ENCODE measurements at regions not wholly inside any gene's neighbourhood (a gene's known extent, or its start where the extent isn't known, plus 50 kb on each side); places are given as distances from the start of the nearest gene placed in this dataset.
"Not testable (repeated sequence)": the region's sequence is repeated elsewhere in the genome, so short reads cannot be mapped to it uniquely, and the experiment has no call there.

DNA sequence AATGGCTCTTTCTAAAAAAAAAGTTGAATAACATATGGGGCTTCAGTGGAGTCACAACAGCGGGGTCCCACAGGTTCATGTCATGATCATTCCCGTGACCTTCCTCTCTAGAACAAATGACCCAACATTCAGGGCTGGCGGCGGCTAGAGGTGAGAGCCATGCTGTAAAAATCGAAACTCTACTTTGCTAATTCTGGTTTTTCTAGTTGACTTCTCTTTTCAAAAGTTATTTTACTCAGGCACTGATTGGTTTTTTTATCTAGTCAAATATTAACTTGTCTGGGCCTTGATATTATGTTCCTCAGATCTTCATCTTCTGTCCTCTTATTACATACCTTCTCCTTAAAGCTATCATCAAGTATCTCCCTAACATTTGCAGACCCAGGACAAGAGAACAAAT lies 402.9 kb upstream of the SOX5 start:
- no peak overlapping the region for H3K27ac ChIP-seq
- TF ChIP-seq, protein P1, sequence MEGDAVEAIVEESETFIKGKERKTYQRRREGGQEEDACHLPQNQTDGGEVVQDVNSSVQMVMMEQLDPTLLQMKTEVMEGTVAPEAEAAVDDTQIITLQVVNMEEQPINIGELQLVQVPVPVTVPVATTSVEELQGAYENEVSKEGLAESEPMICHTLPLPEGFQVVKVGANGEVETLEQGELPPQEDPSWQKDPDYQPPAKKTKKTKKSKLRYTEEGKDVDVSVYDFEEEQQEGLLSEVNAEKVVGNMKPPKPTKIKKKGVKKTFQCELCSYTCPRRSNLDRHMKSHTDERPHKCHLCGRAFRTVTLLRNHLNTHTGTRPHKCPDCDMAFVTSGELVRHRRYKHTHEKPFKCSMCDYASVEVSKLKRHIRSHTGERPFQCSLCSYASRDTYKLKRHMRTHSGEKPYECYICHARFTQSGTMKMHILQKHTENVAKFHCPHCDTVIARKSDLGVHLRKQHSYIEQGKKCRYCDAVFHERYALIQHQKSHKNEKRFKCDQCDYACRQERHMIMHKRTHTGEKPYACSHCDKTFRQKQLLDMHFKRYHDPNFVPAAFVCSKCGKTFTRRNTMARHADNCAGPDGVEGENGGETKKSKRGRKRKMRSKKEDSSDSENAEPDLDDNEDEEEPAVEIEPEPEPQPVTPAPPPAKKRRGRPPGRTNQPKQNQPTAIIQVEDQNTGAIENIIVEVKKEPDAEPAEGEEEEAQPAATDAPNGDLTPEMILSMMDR (conservative IDR thresholded peaks at IDR 0.05) = no peak

DNA sequence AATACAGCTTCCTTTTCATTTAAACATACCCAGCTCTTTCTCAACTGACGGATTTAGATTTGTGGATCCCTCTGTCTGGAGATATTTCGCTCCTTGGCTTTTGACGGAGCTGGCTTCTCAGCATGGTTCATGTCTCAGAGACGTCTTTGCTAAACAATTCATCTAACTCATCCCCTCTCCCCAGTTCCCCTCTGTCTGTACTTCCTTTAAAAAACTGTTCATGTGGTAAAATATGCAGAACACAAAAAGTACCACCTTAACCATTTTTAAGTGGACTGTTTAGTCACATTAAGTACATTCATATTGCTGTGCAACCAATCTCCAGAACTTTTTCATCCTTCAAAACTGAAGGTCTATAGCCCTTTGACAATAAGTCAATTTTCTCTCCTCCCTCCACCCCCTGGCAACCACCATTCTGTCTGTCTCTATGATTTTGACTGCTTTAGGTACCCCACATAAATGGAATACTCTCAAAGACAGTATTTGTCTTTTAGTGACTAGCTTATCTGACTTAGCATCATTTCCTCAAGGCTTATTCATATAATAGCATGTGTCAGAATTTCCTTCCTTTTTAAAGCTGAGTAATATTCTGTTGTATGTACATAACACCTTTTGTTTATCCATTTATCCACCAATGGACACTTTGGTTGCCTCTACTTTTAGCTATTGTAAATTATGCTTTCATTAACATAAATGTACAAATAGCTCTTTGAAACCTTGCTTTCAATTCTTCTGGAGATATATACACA lies 399.8 kb upstream of the SOX5 start:
- H3K27ac ChIP-seq = no peak overlapping the region
- TF ChIP-seq, protein P1 (conservative IDR thresholded peaks at IDR 0.05) = no peak

DNA sequence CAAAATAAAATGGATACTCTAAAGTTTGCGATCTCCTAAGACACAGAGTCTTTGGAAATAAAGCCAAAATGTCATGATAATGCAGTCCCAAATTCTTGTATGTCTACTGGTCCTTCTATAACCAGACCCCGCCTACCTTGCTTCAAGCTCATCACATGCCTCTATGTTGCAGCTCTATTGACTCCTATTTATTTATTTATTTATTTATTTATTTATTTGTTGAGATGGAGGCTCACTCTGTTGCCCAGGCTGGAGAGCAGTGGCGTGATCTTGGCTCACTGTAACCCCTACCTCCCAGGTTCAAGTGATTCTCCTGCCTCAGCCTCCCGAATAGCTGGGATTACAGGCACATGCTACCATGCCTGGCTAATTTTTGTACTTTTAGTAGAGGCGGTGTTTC lies 398.7 kb upstream of the SOX5 start:
- not testable (repeated sequence) for H3K27ac ChIP-seq

DNA sequence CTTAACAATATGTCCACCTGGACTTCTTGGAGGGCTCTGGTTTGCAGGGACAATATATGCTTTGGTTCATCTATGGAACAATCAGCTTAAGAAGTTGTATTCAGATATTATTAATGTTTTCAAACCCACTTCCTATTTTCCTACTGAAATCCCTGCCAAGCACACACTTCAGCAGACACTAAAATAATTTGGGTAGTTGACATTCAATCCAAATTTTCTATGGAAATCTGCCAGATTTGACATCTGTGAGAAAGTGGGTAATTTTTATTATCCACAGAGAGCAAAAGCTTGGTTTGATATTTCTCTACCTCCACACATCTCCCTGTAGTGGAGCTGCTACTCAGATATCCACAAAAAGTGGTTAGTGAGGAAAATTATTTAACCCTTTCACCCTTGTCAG lies 378.8 kb upstream of the SOX5 start:
- H3K27ac ChIP-seq = no peak overlapping the region
- TF ChIP-seq, protein P1 (conservative IDR thresholded peaks at IDR 0.05) = no peak

DNA sequence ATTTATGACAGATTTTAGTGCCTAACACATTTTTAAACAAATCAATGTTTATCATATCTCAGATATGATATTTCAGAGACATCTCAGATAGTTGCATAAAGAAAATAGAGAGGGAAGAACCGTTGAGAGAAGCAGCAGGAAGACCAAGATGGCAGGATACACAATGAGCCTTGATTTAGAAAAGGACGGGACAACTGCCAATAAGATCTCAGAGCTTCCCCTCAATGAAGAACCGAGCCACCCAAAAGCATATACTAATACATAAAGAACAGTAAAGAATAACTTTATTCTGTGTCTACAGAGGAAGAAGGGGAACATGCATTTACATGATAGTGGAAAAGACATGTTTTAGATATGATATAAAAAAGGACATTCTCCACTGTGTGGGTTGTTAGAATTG lies 375.9 kb upstream of the SOX5 start:
- no peak overlapping the region for H3K27ac ChIP-seq
- TF ChIP-seq, protein P1 (conservative IDR thresholded peaks at IDR 0.05) = no peak

DNA sequence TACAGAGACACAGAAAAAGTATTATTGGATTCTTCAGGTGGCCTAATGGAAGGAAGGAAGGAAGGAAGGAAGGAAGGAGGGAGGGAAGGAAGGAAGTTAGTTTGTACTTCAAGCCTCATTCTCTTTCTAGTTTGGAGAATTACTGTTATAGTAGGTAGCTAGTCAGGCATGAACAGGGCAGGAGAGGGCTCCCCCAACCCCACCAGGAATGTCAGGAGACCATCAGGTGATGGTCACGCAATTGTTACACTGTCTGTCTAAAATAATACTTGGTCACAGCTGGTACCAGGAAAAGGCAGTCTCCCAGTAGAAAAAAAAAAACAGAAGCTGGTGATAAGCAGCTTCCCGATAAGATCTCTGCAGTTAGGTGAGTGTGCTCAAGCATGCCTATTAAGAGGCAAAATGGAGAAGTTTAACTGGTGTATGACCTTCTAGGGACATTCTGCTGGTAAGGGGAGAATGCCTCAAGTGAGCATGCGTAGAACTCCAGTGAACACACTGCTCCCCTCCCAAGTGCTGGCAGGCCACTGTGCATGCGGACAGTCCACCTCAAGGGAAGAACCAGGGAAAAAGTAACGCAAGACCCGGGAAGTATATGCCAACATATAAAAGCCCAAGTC lies 358.4 kb upstream of the SOX5 start:
- H3K27ac ChIP-seq = no peak overlapping the region
- TF ChIP-seq, protein P1 (conservative IDR thresholded peaks at IDR 0.05) = no peak

DNA sequence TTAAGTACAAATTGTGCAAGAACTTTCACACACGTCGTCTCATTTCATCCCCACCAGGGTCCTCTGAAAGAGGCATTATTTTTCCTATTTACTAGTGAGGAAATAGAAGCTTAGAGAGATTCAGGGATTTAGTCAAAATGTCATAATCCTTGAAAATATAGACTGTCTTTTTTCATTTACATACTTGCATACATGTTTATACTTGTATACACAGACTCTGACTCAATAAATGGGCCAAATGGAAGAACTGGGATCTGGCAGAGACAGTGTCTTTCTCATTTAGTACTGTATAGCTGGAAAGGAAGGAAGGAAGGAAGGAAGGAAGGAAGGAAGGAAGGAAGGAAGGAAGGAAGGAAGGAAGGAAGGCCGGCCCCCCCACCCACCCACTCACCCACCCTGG lies 357.7 kb upstream of the SOX5 start:
- no peak overlapping the region for H3K27ac ChIP-seq
- TF ChIP-seq, protein P1 (conservative IDR thresholded peaks at IDR 0.05) = no peak

DNA sequence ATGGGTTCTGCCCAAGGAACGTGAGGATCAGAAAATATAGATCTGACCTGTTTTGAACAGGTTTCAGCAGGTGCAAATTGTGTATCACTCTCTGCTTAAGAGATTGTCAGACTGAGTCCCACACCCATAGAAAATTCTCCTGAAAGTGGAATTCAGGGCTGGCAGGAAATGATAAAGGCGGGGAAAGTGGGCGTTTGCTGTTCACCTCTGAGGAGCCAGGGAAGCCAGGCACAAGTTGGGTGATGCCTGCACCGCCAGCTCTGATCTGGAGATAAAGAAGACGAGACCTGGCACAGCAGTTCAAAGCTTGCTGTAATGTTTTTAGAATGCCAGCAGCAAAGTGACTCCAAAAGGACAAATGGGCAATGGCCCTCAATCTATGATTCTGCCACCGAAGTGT lies 356.5 kb upstream of the SOX5 start:
- TF ChIP-seq, protein P1 (conservative IDR thresholded peaks at IDR 0.05) = no peak
- H3K27ac ChIP-seq = no peak overlapping the region

All from VCaP (cell line).